RWPE2 (cell line): ENCODE measurements at regions not wholly inside any gene's neighbourhood (a gene's known extent, or its start where the extent isn't known, plus 50 kb on each side); places are given as distances from the start of the nearest gene placed in this dataset.

Experiments used
- ATAC-seq: fragments of 200-7000 bp; cut with Tn5 transposase; 3 replicates; pipeline ENCODE4 v1.9.1; 2021; ENCODE audit warnings: low read depth
- DNase-seq: peaks from one replicate; pipeline ENCODE4 v3.0.0-alpha.2; 2020; ENCODE audit warnings: low spot score
- H3K27ac ChIP-seq: fragments of 450-650 bp; 2 replicates; pipeline ENCODE4 v1.5.1; 2017; ENCODE audit warnings: mild to moderate bottlenecking; ENCODE audit not compliant: poor library complexity, severe bottlenecking
- H3K27me3 ChIP-seq: fragments of 250-450 bp; sonication (Bioruptor Pico); 2 replicates; pipeline ENCODE4 v1.5.1; 2021; ENCODE audit warnings: mild to moderate bottlenecking, moderate library complexity; ENCODE audit not compliant: insufficient read depth, poor library complexity, severe bottlenecking
- H3K36me3 ChIP-seq: fragments of 250-450 bp; sonication (Bioruptor Pico); 2 replicates; pipeline ENCODE4 v1.5.1; 2020; ENCODE audit warnings: low read depth, mild to moderate bottlenecking, moderate library complexity
- H3K4me1 ChIP-seq: fragments of 250-450 bp; sonication (Bioruptor Pico); 2 replicates; pipeline ENCODE4 v1.5.1; 2021; ENCODE audit warnings: mild to moderate bottlenecking, moderate library complexity; ENCODE audit not compliant: insufficient read depth, poor library complexity, severe bottlenecking
- H3K4me3 ChIP-seq: fragments of 250-450 bp; sonication (Bioruptor Pico); 2 replicates; pipeline ENCODE4 v1.5.1; 2021; ENCODE audit warnings: mild to moderate bottlenecking, moderate library complexity; ENCODE audit not compliant: severe bottlenecking
- H3K9me3 ChIP-seq: fragments of 250-450 bp; sonication (Bioruptor Pico); 2 replicates; pipeline ENCODE4 v1.5.1; 2021; ENCODE audit warnings: mild to moderate bottlenecking, moderate library complexity; ENCODE audit not compliant: severe bottlenecking
- CTCF ChIP-seq: fragments of 450-650 bp; IDR thresholded peaks from one replicate; pipeline ENCODE4 v1.5.1; 2017; ENCODE audit warnings: mild to moderate bottlenecking, moderate library complexity; ENCODE audit not compliant: poor library complexity, severe bottlenecking

GRCh38 chr3:55322638-55323037, 164.5 kb downstream of the WNT5A start:
- no peak overlapping the region for H3K4me3 ChIP-seq
- ATAC-seq (no peak), DNase-seq (no peak)
- no peaks in the 10 kb centered on the region for H3K36me3 ChIP-seq
- TF ChIP-seq CTCF, result no peak
- no peaks in the 10 kb centered on the region for H3K4me1 ChIP-seq
- H3K27ac ChIP-seq, result no peak overlapping the region
- H3K27me3 ChIP-seq, result no peaks in the 10 kb centered on the region
- H3K9me3 ChIP-seq, result no peaks in the 10 kb centered on the region

DNA sequence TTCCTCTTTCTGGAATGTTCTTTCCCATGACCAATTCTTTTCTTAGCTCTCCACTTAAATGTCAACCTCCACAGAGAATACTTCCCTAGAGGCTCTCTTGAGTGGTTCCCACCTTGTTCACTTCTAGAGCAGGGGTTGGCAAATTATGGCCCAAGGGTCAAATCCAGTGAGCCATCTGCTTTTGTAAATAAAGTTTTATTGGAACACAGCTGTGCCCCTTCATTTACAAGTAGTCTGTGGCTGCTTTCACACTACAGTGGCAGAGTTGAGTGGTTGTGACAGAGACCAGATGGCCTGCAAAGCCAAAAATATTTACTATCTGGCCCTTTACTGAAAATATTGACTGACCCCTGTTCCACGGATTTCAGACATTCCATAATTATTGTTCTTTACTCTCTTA, 166.2 kb downstream of the WNT5A start:
- Histone ChIP-seq H3K27me3 (no peaks in the 10 kb centered on the region), H3K9me3 (no peaks in the 10 kb centered on the region), H3K4me1 (no peaks in the 10 kb centered on the region), H3K27ac (no peak overlapping the region), H3K36me3 (no peaks in the 10 kb centered on the region), H3K4me3 (no peak overlapping the region)
- DNase-seq (no peak), ATAC-seq (no peak)
- no peak for TF ChIP-seq CTCF

DNA sequence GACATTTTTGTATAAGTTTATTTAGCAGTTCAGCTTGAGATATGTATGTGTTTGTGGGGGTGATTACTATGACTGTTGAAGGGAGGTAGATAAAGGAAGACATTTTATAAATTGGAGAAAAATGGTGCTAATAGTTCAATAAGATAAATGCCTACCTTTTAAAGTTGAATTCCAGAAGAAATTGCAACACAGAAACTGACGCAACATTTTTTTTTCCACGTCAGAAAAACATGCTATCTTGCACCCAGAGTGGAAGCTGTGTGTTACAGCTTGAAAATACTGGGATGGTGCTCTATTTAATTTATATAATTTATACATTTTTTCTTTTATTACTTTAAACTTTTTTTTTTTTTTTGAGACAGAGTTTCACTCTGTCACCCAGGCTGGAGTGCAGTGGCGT, 171.7 kb downstream of the WNT5A start:
- Histone ChIP-seq H3K27me3 (no peaks in the 10 kb centered on the region), H3K27ac (no peak overlapping the region), H3K9me3 (no peaks in the 10 kb centered on the region), H3K4me3 (no peak overlapping the region), H3K4me1 (no peaks in the 10 kb centered on the region), H3K36me3 (no peaks in the 10 kb centered on the region)
- ATAC-seq (no peak), DNase-seq (no peak)
- no peak for TF ChIP-seq CTCF

- Histone ChIP-seq H3K4me1 (no peaks in the 10 kb centered on the region), H3K4me3 (no peak overlapping the region), H3K9me3 (no peaks in the 10 kb centered on the region), H3K27me3 (no peaks in the 10 kb centered on the region), H3K36me3 (no peaks in the 10 kb centered on the region), H3K27ac (no peak overlapping the region)
- DNase-seq (no peak), ATAC-seq (no peak)
- TF ChIP-seq CTCF, result no peak
Measured at GRCh38 chr3:55313666-55314065, 173.4 kb downstream of the WNT5A start.

DNA sequence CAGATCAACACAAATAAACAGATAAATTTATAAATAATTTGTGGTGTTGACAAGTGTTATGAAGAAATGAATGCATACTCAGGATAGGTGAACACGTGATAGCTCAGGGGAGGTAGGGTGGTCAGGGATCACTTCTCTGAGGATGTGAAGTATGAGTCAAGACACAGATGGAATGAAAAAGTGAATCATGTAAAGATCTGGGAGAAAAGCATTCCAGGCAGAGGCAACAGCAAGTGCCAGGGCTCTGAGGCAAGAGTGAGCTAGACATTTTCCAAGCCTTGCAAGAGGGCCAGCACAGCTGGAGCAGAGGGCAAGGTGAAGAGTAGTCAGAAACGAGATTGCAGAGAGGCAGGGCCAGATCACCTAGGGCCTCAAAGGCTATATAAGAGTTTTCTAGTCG, 177.8 kb downstream of the WNT5A start:
- no peak for DNase-seq
- no peak overlapping the region for H3K27ac ChIP-seq
- H3K9me3 ChIP-seq, result no peaks in the 10 kb centered on the region
- no peaks in the 10 kb centered on the region for H3K36me3 ChIP-seq
- H3K4me1 ChIP-seq, result no peaks in the 10 kb centered on the region
- ATAC-seq, result no peak
- no peak overlapping the region for H3K4me3 ChIP-seq
- TF ChIP-seq CTCF, result no peak
- no peaks in the 10 kb centered on the region for H3K27me3 ChIP-seq
